LNCAP (cell line): ENCODE measurements at regions not wholly inside any gene's neighbourhood (a gene's known extent, or its start where the extent isn't known, plus 50 kb on each side); places are given as distances from the start of the nearest gene placed in this dataset.

Experiments
- CTCF ChIP-seq: fragments of 450-650 bp; IDR thresholded peaks from 2 replicates; pipeline ENCODE4 v1.5.1; 2017; ENCODE audit warnings: mild to moderate bottlenecking

- no peak for TF ChIP-seq CTCF
Measured at GRCh38 chr14:30242744-30243143, 315.1 kb upstream of the PRKD1 start.

DNA sequence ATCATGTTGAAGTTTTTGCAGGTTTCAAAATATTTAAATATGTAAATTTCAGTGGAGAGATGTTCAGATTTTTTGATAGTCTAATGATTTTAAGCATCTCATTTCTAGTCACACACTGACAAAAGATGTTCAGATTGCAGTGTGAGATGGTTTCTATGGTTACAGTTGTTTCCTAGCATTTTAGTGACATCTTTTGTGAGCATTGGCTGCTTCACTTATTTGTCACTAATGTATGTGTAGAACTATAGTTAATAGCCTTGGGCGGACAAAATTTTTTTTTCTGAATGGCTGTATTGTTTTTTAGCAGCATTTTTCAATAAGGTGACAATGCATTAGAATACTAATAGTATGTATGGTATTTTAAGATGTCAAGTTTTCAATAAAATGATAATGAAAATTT lies 315.6 kb upstream of the PRKD1 start:
- no peak for TF ChIP-seq CTCF

- no peak for TF ChIP-seq CTCF
Measured at GRCh38 chr14:30243805-30244204, 315.2 kb upstream of the G2E3 start.

GRCh38 chr14:30251017-30251416 lies 307.9 kb upstream of the G2E3 start:
- TF ChIP-seq CTCF, result no peak

- TF ChIP-seq CTCF, result no peak
Measured at GRCh38 chr14:30251557-30252100, 307.3 kb upstream of the G2E3 start.

DNA sequence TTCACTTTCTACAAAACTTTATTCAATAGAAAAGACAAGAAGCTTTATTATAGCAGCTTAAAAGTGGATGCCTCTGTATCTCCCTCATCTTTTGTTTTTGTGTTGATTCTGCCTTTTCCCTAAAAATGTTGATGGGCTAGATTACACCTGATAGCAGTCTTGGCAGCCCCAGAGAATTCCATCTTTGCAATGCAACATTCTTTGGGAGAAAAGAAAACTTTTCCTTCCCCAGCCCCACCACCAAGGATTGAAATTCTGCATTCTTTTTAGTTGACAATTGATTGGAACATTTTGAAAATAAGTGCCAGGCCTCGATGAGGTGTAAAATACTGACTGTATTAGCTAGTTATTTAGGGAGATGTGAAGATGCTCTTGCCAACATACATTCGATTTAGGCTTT lies 306.8 kb upstream of the G2E3 start:
- no peak for TF ChIP-seq CTCF

- no peak for TF ChIP-seq CTCF
Measured at GRCh38 chr14:30252783-30253674, 305.9 kb upstream of the G2E3 start.
